Activated T-cell treated with anti-CD3 and anti-CD28 coated beads, Interleukin-2, amount 50 U/mL, for 4 hours (primary cell): ENCODE measurements at regions not wholly inside any gene's neighbourhood (a gene's known extent, or its start where the extent isn't known, plus 50 kb on each side); places are given as distances from the start of the nearest gene placed in this dataset.
"Not testable (repeated sequence)": the region's sequence is repeated elsewhere in the genome, so short reads cannot be mapped to it uniquely, and the experiment has no call there.

Experiments
- ATAC-seq, 2 donors: fragments of 200-7000 bp; cut with Tn5 transposase; one replicate each; pipeline ENCODE4 v1.10.0; 2021
- DNase-seq: peaks from one replicate; pipeline ENCODE4 v3.0.0-alpha.2; 2020
- H3K27me3 Mint-ChIP-seq: one replicate; pipeline ENCODE4 v1.8.0; 2021; ENCODE audit warnings: low read depth, mixed read lengths
- H3K36me3 Mint-ChIP-seq: one replicate; pipeline ENCODE4 v1.8.0; 2022; ENCODE audit warnings: mixed read lengths; ENCODE audit not compliant: insufficient read depth
- H3K4me1 Mint-ChIP-seq: one replicate; pipeline ENCODE4 v1.8.0; 2021; ENCODE audit warnings: low read depth, mixed read lengths
- H3K4me3 Mint-ChIP-seq: one replicate; pipeline ENCODE4 v1.8.0; 2021; ENCODE audit warnings: mild to moderate bottlenecking, moderate library complexity, mixed read lengths
- H3K9me3 Mint-ChIP-seq: one replicate; pipeline ENCODE4 v1.8.0; 2021; ENCODE audit warnings: mixed read lengths

DNA sequence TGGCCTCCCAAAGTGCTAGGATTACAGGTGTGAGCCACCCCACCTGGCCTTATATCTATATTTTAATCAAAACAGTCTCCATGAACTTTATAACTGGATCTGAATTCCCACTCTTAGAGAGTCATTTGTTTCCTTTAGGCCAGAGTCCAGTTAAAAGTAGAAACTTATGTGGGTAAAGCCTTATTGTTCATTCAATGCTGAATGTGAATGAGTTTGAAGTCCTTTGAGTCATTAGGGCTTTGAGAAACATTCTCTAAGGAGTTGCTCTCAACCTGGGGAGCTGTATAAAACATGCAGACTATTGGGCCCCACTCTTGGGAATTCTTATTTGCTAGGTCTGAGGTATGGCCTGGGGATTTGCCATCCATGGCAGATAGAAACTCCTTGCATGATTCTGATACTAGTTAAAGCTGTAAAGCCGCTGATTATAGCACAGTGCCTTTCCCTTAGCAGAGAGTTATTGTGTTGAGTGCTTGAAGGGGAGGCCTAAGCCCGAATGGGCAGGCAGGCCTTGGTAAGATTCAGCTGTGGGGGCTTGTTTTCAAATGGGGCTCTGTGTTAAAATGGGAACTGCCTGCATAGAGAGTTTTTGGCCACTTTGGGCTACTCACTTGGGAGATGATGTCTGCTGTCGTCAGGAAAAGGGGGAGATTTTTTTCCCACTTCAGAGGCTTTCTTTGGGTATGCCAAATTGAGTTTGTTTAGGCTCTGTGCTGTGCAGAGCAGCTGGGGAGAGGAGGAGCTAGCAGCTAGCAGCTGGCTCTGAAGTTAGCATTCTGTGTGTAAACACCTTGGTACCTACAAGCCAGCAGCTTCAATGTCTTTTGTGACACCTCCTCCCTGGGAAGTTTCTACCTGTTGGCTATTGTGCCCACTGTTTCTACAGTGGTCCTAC is 117.5 kb downstream of the DACT1 start:
- ATAC-seq (no peak), DNase-seq (no peak)
- Mint-ChIP-seq H3K9me3 (no peaks in the 10 kb centered on the region), H3K4me1 (no peaks in the 10 kb centered on the region), H3K27me3 (peaks cover 2% of the 10 kb centered on the region), H3K36me3 (no peaks in the 10 kb centered on the region), H3K4me3 (no peak overlapping the region)

DNA sequence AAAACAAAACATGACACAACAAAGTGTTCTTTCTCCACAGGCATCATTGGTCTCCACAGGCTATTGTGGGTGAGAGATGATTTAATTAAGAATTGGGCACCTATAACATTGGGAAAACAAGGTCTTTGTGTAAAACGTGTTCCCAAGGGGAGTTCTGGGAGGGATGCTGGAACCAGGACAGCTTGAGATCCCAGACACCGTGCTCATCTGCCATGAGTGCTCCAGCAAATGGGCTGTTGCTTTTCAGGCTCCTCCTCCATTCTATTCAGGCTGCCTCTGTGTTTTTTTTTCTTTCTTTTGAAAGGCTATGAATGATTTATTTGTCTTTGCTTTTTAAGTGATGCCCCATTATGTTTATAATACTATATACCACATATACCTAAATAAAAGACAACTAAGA is 122.4 kb downstream of the DACT1 start:
- DNase-seq (no peak), ATAC-seq (no peak)
- H3K4me3 Mint-ChIP-seq: no peak overlapping the region
- no peaks in the 10 kb centered on the region for H3K9me3 Mint-ChIP-seq
- peaks cover 2% of the 10 kb centered on the region for H3K27me3 Mint-ChIP-seq
- H3K36me3 Mint-ChIP-seq: no peaks in the 10 kb centered on the region
- H3K4me1 Mint-ChIP-seq: no peaks in the 10 kb centered on the region

DNA sequence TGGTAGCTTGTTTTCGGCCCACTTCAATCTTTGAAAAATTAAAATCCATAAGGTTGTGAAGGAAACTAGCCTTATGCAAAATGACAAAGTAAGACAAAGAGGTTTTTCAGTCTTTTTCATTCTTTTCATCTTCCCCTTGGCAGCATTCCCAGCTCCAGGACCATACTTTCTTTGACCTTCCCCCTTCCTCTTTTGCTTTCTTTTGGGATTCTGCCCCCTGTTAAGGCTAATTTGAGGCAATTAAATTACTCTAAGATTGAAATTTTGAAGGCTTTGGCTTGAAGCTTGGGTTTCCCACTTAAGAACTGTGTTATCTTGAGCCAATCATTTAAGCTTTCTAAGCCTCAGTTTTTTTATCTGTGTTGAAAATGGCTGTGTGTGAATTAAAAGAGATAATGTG is 124.9 kb downstream of the DACT1 start:
- no peak overlapping the region for H3K4me3 Mint-ChIP-seq
- H3K27me3 Mint-ChIP-seq: peaks cover 3% of the 10 kb centered on the region
- DNase-seq (no peak), ATAC-seq (no peak)
- H3K4me1 Mint-ChIP-seq: no peaks in the 10 kb centered on the region
- H3K9me3 Mint-ChIP-seq: no peaks in the 10 kb centered on the region
- H3K36me3 Mint-ChIP-seq: no peaks in the 10 kb centered on the region

DNA sequence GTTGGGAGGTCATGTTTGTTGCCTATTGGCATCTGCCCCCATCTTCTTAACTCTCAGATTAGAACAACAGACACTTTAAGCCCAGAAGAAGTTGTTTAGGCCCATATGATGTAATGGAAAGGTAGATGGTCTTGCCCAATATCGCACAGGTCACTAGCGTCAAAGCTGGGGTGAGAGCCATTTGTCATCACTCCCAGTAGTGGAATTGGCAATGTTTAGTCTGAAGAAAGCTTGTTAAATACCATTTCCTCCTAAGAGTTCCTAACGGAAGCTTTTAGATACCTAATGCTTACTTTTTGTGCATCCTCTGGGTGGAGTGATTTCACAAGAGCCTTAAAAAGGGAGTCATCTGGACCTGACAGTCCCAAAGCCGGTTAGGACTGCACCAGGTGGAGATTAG is 125.4 kb downstream of the DACT1 start:
- Mint-ChIP-seq H3K27me3 (peaks cover 3% of the 10 kb centered on the region), H3K9me3 (no peaks in the 10 kb centered on the region), H3K4me3 (no peak overlapping the region), H3K36me3 (no peaks in the 10 kb centered on the region), H3K4me1 (no peaks in the 10 kb centered on the region)
- ATAC-seq (no peak), DNase-seq (no peak)

DNA sequence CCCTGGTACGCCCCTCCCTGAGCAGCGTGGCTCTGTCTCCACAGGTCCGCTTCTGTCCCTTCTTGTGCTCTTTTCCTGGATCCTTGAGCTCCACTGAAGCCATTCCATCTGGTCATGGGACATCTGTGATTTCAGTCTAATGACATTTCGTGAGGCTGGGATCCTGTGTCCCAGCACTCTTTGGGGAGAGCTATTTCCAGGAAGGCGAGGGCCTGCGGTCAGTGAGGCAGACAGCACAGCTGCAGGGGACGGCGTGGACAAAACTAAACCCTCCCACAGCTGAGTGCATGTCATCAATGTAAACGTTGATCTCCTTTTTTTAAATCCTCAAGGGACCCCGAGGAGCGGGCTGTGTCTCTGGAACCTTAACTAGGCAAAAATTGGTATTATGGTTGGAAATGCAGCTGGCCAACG is 127.7 kb downstream of the DACT1 start:
- Mint-ChIP-seq H3K27me3 (peaks cover 2% of the 10 kb centered on the region), H3K4me3 (no peak overlapping the region), H3K36me3 (no peaks in the 10 kb centered on the region)

DNA sequence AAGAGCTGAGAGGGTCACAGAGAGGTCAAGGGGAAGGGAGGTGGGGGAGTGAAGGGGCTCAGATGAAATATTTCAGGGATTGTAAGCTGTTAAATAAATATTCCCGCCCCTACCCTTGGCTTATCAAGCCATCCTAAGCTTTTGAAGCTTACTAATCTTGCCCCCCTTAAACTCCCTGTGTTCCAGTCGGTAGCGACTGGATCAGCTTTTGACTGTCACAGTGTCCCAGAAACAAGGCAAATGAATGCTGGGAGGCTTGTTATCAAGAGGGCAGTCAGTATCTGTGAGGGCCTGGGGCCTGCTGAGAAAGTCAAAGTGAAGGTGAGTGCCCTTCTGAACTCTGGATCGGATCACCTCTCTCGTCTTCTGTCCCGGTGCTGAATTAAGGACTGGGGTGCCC is 128.1 kb downstream of the DACT1 start:
- no peak overlapping the region for H3K4me3 Mint-ChIP-seq
- peaks cover 2% of the 10 kb centered on the region for H3K27me3 Mint-ChIP-seq
- H3K9me3 Mint-ChIP-seq: no peaks in the 10 kb centered on the region
- H3K36me3 Mint-ChIP-seq: no peaks in the 10 kb centered on the region
- no peak for ATAC-seq
- DNase-seq: no peak
- H3K4me1 Mint-ChIP-seq: no peaks in the 10 kb centered on the region

More for the DNA sequence above, 127.7 kb downstream of the DACT1 start:
- no peak for DNase-seq
- H3K9me3 Mint-ChIP-seq: no peaks in the 10 kb centered on the region
- H3K4me1 Mint-ChIP-seq: no peaks in the 10 kb centered on the region
- no peak for ATAC-seq

DNA sequence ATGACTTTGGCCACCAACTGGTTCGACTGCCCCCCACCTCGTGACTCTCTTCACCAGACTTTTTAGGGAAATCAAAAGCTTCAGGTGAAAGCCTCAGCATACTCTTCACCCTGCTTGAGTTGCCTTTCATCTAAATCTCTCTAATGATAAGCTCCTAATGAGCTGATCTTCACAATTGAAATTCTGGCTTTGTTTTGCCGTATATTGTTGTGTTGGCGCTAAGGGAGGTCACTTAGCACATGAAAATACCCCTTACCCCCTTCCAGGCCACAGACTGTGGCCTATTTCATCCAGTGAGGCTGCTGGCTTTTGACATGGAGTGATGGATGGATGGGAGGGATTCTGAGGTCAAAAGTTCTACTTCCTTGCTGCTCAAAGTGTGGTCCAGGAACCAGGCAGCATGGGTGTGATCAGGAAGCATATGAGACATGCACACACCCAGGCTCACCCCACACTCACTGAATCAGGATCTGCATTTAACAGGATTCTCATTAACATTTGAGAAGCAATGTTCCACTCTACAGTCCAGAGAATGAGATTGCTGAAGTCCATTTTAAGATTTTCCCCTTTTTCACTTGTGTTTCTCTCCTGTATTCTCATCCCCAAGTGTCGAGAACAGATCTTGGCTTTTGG is 131.4 kb downstream of the DACT1 start:
- DNase-seq: no peak
- Mint-ChIP-seq H3K9me3 (no peaks in the 10 kb centered on the region), H3K4me3 (no peak overlapping the region), H3K36me3 (no peaks in the 10 kb centered on the region), H3K4me1 (no peaks in the 10 kb centered on the region), H3K27me3 (peaks cover 2% of the 10 kb centered on the region)
- ATAC-seq: no peak

DNA sequence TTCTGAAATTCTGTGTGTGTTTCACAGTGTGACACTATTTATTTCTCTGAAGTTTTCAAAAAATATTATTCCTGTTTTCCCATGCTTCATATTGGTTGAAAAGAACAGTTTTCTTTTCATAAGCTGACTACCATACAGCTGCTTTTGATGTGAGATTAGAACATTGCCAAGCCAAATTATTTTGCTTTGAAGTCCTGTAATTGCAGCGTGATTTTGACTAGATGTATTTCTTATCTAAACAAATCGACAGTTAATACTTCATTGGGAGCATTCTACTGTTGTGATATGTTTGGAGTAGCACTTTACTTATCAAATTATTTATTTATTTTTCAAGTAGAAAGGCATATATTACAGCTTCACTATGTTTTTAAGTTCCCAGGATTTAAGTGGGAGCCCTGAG is 132.0 kb downstream of the DACT1 start:
- Mint-ChIP-seq H3K27me3 (peaks cover 2% of the 10 kb centered on the region), H3K4me3 (no peak overlapping the region), H3K4me1 (no peaks in the 10 kb centered on the region), H3K9me3 (no peaks in the 10 kb centered on the region), H3K36me3 (no peaks in the 10 kb centered on the region)
- DNase-seq (no peak), ATAC-seq (no peak)

DNA sequence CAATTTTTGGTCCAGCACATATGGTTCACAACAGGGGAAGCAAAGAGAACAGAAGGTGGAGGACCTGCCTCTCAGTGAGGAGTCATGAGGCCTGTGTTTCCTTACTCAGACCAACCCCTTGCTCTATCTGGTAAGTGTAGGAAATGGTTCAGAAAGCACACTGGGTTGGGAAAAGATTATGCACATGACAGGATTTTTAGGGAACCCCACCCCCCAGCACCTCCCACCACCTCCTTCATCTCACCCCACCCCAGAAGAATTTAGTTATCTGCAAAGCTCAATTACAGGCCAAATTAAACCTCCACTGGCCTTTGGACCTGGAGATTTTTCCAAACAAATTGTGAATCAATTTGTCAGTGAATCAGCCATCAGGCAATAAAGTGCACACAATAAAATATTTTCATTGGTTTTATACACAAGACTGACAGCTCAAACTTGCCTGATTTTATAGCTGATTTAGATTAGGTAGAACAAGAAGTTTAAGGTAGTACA is 132.8 kb downstream of the DACT1 start:
- Mint-ChIP-seq H3K4me3 (no peak overlapping the region), H3K36me3 (no peaks in the 10 kb centered on the region)

DNA sequence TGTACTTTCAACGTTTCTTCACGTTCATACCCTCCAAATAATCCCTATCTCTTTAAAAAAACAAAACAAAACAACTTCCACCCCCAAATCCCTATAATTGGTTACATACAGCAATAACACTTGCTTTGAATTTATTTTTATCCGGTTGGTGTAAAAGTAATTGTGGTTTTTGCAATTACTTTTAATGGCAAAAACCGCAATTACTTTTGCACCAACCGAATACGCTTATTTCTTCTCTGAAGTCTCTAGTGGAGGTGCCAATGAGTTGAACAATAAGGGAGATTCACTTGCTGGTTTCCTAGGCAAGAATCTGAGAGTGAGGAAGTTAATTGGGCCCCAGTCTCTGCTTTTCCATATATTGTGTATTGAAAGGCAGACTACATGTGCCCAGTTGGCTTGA is 133.3 kb downstream of the DACT1 start:
- ATAC-seq: no peak

More for the DNA sequence above, 132.8 kb downstream of the DACT1 start:
- H3K9me3 Mint-ChIP-seq: no peaks in the 10 kb centered on the region
- no peaks in the 10 kb centered on the region for H3K27me3 Mint-ChIP-seq
- ATAC-seq: no peak
- no peaks in the 10 kb centered on the region for H3K4me1 Mint-ChIP-seq
- no peak for DNase-seq

DNA sequence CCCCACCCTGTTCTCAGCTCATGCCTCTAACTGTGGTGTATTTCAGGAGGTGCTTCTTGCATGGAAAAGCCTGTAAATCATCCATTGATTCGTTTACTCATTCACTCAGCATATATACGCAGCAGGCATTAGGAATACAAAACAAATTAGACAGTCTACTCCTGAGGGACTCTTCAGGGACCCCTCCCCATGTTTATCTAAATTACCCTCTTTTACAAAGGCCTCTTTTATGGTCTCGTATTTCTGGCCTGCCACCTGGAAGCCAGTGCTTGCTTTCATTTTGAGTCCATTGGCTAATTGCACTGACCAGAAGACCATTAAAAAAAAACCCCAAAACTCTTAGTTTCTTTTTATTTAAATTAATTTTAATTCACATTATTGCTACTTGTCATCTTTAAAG is 134.4 kb downstream of the DACT1 start:
- ATAC-seq: no peak
- no peaks in the 10 kb centered on the region for H3K4me1 Mint-ChIP-seq
- H3K36me3 Mint-ChIP-seq: no peaks in the 10 kb centered on the region
- H3K9me3 Mint-ChIP-seq: no peaks in the 10 kb centered on the region
- H3K27me3 Mint-ChIP-seq: no peaks in the 10 kb centered on the region
- no peak overlapping the region for H3K4me3 Mint-ChIP-seq
- DNase-seq: no peak

More for the DNA sequence above, 133.3 kb downstream of the DACT1 start:
- Mint-ChIP-seq H3K4me3 (no peak overlapping the region), H3K36me3 (no peaks in the 10 kb centered on the region), H3K27me3 (no peaks in the 10 kb centered on the region), H3K4me1 (no peaks in the 10 kb centered on the region), H3K9me3 (no peaks in the 10 kb centered on the region)
- DNase-seq: no peak

DNA sequence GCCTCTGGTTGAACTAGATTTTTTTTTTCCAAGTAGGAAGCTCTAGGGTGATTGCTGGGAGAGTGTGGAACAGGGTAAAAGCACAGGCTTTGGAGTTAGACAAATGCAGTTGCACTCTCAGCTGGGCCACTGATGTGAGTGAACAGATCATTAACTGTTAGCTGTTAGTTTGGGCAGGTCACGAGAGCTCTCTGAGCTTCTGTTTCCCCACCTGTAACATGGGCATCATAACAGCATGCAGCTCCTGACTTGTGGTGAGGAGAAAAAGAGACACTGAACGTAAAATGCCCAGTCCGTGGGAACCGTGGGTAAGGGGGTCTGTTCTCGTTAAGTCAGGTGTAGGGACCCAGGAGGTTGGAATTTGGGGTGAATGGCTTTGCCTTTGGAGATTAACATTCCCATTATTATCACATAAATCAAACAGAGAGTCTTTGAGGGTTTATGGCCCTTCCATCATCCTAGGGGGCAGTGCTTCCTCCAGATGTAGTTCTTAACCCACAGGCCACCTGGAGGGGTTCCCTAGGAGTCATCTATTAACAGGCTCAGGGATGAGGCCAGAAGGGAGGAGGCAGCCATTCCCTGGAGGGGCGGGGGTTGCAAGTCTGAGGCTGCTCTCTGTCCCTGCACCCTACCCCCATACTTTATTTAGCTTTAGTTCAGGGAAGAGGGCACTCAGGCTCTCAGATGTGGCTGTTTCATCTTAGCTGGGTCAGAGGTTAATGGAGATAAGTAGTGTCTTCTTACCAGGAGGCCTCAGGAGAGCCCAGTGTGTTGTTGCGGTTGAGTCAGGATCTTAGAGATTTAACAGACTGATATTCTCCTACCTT is 135.2 kb downstream of the DACT1 start:
- Mint-ChIP-seq H3K4me3 (no peak overlapping the region), H3K4me1 (no peaks in the 10 kb centered on the region), H3K9me3 (no peaks in the 10 kb centered on the region), H3K27me3 (no peaks in the 10 kb centered on the region), H3K36me3 (no peaks in the 10 kb centered on the region)
- no peak for DNase-seq
- no peak for ATAC-seq

DNA sequence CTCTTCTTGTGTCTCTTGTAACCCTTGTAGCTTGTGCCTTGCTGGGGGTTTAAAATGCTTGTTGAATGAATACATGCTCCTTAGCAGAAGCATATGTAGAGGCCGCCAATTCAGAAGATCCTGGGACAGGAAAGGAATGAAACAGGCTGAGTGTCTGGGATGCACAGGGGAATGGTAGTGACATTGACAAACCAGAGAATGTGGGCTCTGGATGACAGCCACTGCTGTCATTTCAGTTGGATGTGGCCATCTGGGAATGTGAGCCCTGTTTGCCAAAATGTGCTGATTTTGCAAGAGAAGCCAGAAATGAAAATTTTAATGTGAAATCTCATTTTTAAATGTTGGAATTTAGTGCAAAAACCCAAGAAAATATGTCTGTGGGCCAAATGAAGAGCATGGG is 136.8 kb downstream of the DACT1 start:
- no peaks in the 10 kb centered on the region for H3K36me3 Mint-ChIP-seq
- no peak for ATAC-seq
- H3K9me3 Mint-ChIP-seq: no peaks in the 10 kb centered on the region

DNA sequence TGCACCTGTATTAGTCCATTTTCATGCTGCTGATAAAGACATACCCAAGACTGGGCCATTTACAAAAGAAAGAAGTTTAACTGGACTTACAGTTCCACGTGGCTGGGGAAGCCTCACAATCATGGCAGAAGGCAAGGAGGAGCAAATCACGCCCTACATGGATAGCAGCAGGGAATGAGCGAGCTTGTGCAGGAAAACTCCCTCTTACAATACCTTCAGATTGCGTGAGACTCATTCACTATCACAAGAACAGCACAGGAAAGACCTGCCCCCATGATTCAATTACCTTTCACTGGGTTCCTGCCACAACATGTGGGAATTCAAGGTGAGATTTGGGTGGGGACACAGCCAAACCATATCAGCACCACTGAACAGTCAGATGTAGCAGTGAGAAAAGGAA is 137.4 kb downstream of the DACT1 start:
- H3K36me3 Mint-ChIP-seq: not testable (repeated sequence)

More for the DNA sequence above, 136.8 kb downstream of the DACT1 start:
- DNase-seq: no peak
- H3K4me3 Mint-ChIP-seq: no peak overlapping the region
- H3K4me1 Mint-ChIP-seq: no peaks in the 10 kb centered on the region
- no peaks in the 10 kb centered on the region for H3K27me3 Mint-ChIP-seq

More for the DNA sequence above, 137.4 kb downstream of the DACT1 start:
- not testable (repeated sequence) for ATAC-seq, H3K27me3 Mint-ChIP-seq, H3K4me1 Mint-ChIP-seq, H3K9me3 Mint-ChIP-seq, H3K4me3 Mint-ChIP-seq, DNase-seq
